Adrenal gland (tissue), 9 donors: ENCODE measurements at regions not wholly inside any gene's neighbourhood (a gene's known extent, or its start where the extent isn't known, plus 50 kb on each side); places are given as distances from the start of the nearest gene placed in this dataset.

ENCODE experiments used
- DNase-seq, 7 donors: peaks; one replicate each; pipeline ENCODE4 v3.0.0-alpha.2; 2019 to 2020
- H3K27ac ChIP-seq, 5 donors: fragments of 200-600 bp; sonication (generic) in 4 of 5; 1 replicate in 3 of 5; 2 replicates in 2 of 5; pipeline versions ENCODE4 v1.5.1 to v1.8.0; 2016 to 2020; ENCODE audit warnings: mild to moderate bottlenecking in 1 of 5
- H3K27me3 ChIP-seq: fragments of 200-600 bp; 2 replicates; pipeline ENCODE4 v1.8.0; 2021
- H3K36me3 ChIP-seq, 2 donors: fragments of 200-600 bp; replicated peaks in 1 of 2; 1 replicate in 1 of 2; 2 replicates in 1 of 2; pipeline versions ENCODE4 v1.5.1 to v1.8.0; 2018 to 2022
- H3K4me1 ChIP-seq, 2 donors: fragments of 200-600 bp; replicated peaks in 1 of 2; 1 replicate in 1 of 2; 2 replicates in 1 of 2; pipeline versions ENCODE4 v1.5.1 to v1.8.0; 2018 to 2021
- H3K4me3 ChIP-seq, 4 donors: fragments of 200-600 bp; sonication (generic) in 3 of 4; one replicate each; pipeline ENCODE4 v1.5.1; 2016 to 2018
- H3K9me3 ChIP-seq, 3 donors: fragments of 200-600 bp; sonication (generic) in 1 of 3; replicated peaks in 1 of 3; 1 replicate in 2 of 3; 2 replicates in 1 of 3; pipeline versions ENCODE4 v1.5.1 to v1.8.0; 2016 to 2021
- POLR2A ChIP-seq, 2 donors: fragments of 450-650 bp; IDR thresholded peaks; one replicate each; pipeline ENCODE4 v1.6.1; 2017; ENCODE audit warnings: antibody characterized with exemption in 2 of 2, mild to moderate bottlenecking in 2 of 2, moderate library complexity in 1 of 2
- WGBS, 4 donors: extraction: QIAGEN DNeasy Blood & Tissue Kit in 2 of 4; methylation state at CpG; one replicate each; pipeline versions ENCODE4 v1.1.5 to v1.1.7; 2013 to 2017; 5-methylcytosine and 5-hydroxymethylcytosine counted together
- intact Hi-C, 2 donors: fragments of 100-400 bp; cut with DNase I; formaldehyde crosslinking; loops; one replicate each; pipeline versions ENCODE4 v1.14.1 to v1.15.0; 2022 to 2023
- TF ChIP-seq, protein P1 (sequence below), 6 experiments: fragments of 450-650 bp in 4 of 6; fragments of 200-600 bp in 2 of 6; sonication (generic) in 1 of 6; IDR thresholded peaks; 1 replicate in 5 of 6; 2 replicates in 1 of 6; pipeline versions ENCODE4 v1.5.1 to v1.8.0; 2016 to 2021; ENCODE audit warnings: antibody characterized with exemption in 6 of 6, mild to moderate bottlenecking in 2 of 6, moderate library complexity in 1 of 6
- donor health status: healthy with polysubstance abuse.
- donor health status: Bipolar disorder and iron deficiency.
- donor health status: DM: yes; HTN: yes; CAD: no.
- donor health status: DM: no; HTN: no; CAD: no.
- donor health status: DM: no; HTN: no; CAD: no.

DNA sequence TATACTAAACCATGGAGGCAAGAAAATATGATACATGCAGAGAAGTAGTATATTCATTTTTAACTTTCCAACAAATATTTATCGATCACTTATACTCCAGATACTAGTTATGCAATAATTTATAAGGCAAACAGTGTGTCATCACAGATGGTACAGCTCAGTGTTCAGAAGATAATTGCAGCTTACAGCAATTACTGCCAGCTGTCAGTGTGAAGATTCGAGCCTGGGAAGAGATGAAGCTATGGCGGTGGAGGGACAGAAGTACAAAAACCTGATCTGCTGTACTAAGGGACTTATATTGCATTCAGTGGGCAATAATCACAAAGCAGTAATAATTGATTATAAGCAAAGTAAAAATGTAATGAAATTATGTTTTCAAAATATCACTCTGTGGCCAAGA is 170.6 kb upstream of the EPHA3 start:
- Histone ChIP-seq H3K27ac (no peak overlapping the region), H3K9me3 (no peaks in the 10 kb centered on the region), H3K4me3 (no peak overlapping the region), H3K27me3 (no peaks in the 10 kb centered on the region), H3K36me3 (no peaks in the 10 kb centered on the region), H3K4me1 (no peaks in the 10 kb centered on the region)
- TF ChIP-seq, protein P1, sequence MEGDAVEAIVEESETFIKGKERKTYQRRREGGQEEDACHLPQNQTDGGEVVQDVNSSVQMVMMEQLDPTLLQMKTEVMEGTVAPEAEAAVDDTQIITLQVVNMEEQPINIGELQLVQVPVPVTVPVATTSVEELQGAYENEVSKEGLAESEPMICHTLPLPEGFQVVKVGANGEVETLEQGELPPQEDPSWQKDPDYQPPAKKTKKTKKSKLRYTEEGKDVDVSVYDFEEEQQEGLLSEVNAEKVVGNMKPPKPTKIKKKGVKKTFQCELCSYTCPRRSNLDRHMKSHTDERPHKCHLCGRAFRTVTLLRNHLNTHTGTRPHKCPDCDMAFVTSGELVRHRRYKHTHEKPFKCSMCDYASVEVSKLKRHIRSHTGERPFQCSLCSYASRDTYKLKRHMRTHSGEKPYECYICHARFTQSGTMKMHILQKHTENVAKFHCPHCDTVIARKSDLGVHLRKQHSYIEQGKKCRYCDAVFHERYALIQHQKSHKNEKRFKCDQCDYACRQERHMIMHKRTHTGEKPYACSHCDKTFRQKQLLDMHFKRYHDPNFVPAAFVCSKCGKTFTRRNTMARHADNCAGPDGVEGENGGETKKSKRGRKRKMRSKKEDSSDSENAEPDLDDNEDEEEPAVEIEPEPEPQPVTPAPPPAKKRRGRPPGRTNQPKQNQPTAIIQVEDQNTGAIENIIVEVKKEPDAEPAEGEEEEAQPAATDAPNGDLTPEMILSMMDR (IDR thresholded peaks at IDR 0.05), result no peak
- TF ChIP-seq POLR2A (IDR thresholded peaks at IDR 0.05), result no peak
- no peak for DNase-seq
- WGBS, 4 donors, result 55 to 71% (median 62%) methylated on average over 3 of the region's 3 CpGs
- intact Hi-C loops, result no loop called here

DNA sequence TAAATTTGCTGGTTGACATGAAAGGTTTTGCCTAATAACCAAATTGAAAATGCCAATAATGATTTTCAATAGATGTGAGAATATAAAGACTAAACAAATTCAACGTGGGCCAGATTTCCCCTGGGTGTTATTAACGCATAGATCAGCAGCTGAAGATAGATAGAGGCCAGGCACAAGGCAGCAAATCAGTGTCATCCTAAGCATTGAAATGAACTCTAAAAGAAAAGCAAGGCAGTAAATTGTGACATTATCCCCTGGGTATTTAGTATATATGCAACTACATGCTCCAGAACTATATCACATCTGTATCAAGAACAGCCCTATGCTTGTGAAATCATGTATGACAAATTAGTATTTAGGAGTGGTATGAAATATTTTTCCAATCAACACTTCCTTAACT is 167.1 kb upstream of the EPHA3 start:
- no peak overlapping the region for H3K4me3 ChIP-seq
- no peaks in the 10 kb centered on the region for H3K9me3 ChIP-seq
- intact Hi-C loops, result no loop called here
- no peak for DNase-seq
- 47 to 51% (median 50%) methylated on average over 2 of the region's 2 CpGs for WGBS, 4 donors
- H3K4me1 ChIP-seq, result no peaks in the 10 kb centered on the region
- no peaks in the 10 kb centered on the region for H3K36me3 ChIP-seq
- TF ChIP-seq, protein P1 (IDR thresholded peaks at IDR 0.05), result no peak
- no peak for TF ChIP-seq POLR2A (IDR thresholded peaks at IDR 0.05)
- no peak overlapping the region for H3K27ac ChIP-seq
- no peaks in the 10 kb centered on the region for H3K27me3 ChIP-seq

DNA sequence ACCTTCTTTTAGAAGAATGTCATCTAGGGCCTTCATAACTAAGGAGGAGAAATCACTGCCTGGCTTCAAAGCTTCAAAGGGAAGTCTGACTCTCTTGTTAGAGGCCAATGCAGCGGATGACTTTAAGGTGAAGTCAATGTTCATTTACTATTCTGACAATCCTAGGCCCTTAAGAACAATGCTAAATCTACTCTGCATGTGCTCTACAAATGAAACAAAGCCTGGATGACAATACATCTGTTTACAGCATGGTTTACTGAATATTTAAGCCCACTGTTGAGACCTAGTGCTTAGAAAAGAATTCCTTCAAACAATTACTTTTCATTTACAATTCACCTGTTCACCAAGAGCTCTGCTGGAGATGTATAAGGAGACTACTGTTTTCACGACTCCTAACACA is 160.4 kb upstream of the EPHA3 start:
- Histone ChIP-seq H3K4me1 (no peaks in the 10 kb centered on the region), H3K36me3 (no peaks in the 10 kb centered on the region), H3K27me3 (no peaks in the 10 kb centered on the region), H3K27ac (no peak overlapping the region), H3K9me3 (no peaks in the 10 kb centered on the region), H3K4me3 (no peak overlapping the region)
- no peak for DNase-seq
- WGBS, 4 donors, result 59 to 83% (median 69%) methylated on average over 2 of the region's 2 CpGs
- intact Hi-C loops, result no loop called here
- TF ChIP-seq, protein P1 (IDR thresholded peaks at IDR 0.05), result no peak
- no peak for TF ChIP-seq POLR2A (IDR thresholded peaks at IDR 0.05)

DNA sequence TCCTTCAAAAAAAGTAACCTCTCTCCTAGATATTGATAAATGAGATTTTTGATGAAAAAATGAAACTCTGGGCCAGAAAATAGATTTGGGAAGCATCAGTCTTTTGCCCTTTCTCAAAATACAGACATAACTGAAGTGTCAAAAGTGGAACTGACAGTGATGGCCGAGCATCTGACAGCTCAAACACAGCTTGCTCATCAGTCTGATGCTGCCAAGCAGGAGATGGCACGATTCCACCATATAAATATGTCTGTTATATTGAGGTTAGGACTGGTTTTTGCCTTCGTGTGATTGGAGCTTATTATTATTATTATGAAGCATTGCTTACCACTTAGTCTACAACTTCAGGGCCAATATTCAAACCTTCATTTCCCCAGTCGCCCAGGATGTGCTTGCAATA is 152.6 kb upstream of the EPHA3 start:
- no peaks in the 10 kb centered on the region for H3K9me3 ChIP-seq
- H3K4me3 ChIP-seq, result no peak overlapping the region
- DNase-seq, result no peak
- no peaks in the 10 kb centered on the region for H3K27me3 ChIP-seq
- no peaks in the 10 kb centered on the region for H3K4me1 ChIP-seq
- no peaks in the 10 kb centered on the region for H3K36me3 ChIP-seq
- no peak for TF ChIP-seq POLR2A (IDR thresholded peaks at IDR 0.05)
- TF ChIP-seq, protein P1 (IDR thresholded peaks at IDR 0.05), result no peak
- WGBS, 4 donors, result 57 to 70% (median 64%) methylated on average over 4 of the region's 4 CpGs
- intact Hi-C loops, result no loop called here
- no peak overlapping the region for H3K27ac ChIP-seq
